Superior temporal gyrus (tissue), 1 donor: ENCODE measurements at regions not wholly inside any gene's neighbourhood (a gene's known extent, or its start where the extent isn't known, plus 50 kb on each side); places are given as distances from the start of the nearest gene placed in this dataset.
"Not testable (repeated sequence)": the region's sequence is repeated elsewhere in the genome, so short reads cannot be mapped to it uniquely, and the experiment has no call there.

ENCODE experiments used
- DNase-seq: peaks from one replicate; pipeline ENCODE4 v3.0.0-alpha.2; 2016; ENCODE audit errors: extremely low spot score

DNA sequence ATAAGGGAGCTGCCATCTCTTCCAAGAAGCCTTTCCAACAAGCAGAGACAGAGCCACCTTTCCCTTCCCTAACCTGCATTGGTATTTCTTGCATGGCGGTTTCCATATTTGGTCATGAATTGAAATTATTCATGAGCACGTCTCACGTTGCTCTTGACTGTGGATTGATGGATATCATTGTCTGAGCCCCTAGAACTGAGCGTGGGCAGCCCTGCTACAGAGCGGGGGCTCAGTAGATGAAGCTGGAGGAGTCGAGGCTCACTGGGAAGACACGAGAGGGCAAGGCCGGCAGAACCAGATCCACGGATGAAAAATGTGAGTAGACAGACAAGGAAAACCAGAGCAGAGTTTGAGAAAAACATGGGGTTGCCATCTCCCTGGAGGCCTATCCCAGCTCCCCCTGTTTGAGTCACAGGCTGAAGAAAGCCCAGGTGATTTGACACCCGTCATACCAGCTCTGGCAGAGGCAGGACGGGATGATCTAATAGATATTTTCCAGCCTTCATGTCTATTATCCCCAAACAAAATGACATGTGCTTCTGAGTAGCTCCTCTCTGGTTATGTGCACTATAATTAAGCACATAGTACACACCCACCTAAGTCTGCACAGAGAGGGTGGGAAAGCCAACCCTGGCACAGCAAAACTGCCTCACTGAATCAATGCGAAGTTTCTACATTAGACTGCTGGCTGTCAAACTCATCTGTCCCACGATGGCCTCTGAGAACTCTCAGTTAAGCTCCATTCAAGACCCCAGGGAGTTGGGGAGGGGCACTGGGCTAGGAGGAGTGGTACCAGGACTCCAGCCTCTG is 363.5 kb upstream of the KLHL29 start:
- DNase-seq: no peak

DNA sequence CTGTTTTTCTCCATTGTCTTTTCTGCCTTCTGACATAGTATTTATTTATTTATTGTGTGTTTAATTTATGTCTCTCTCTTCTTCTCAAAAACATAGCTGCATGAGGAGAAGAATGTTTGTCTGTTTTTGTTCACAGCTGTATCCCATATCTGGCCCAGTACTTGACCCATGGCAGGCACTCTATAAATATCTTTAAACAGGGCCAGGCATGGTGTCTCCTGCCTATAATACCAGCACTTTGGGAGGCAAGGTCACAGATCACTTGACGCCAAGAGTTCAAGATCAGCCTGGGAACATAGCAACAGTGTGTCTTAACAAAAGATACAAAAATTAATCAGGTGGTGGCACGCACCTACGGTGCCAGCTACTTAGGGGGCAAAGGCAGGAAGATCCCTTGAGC is 361.3 kb upstream of the KLHL29 start:
- no peak for DNase-seq

GRCh38 chr2:23026671-23027070 is 358.3 kb upstream of the KLHL29 start:
- no peak for DNase-seq

- DNase-seq: no peak
Measured at GRCh38 chr2:23027396-23027795, 357.6 kb upstream of the KLHL29 start.

DNA sequence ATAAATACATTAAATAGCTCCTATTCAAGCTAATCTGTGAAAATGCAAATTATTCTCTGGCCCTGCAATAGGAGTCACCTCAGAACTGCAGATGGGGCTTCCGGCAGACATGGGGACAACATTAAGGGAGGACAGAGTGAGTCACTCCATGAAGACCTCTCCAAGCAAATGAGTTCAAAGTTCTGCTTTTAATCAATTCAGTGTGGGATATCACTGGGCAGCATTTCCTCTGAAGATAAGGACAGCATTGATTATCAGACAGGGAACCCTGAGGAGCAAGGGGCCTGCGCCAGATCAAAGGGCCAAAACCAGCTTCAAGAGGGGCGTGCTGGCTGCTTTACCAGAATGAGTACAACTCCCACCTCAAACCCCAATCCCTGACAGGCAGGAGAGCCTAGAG is 356.9 kb upstream of the KLHL29 start:
- no peak for DNase-seq

DNA sequence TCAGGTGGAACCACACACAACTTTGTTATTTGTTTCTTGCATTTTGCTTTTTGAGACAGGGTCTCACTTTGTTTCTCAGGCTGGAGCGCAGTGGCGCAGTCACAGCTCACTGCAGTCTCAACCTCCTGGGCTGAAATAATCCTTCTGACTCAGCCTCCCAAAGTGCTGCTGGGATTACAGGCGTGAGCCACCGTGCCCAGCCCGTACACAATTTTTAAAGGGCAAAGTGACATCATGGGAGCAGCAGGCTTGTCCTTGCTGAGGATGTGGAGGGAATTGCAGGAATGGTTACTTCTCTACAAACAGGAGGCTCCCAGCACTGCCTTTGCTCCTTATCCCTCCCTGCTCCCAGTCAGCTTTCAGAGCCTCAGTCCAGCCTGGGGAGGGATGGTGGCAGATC is 355.9 kb upstream of the KLHL29 start:
- DNase-seq: no peak

DNA sequence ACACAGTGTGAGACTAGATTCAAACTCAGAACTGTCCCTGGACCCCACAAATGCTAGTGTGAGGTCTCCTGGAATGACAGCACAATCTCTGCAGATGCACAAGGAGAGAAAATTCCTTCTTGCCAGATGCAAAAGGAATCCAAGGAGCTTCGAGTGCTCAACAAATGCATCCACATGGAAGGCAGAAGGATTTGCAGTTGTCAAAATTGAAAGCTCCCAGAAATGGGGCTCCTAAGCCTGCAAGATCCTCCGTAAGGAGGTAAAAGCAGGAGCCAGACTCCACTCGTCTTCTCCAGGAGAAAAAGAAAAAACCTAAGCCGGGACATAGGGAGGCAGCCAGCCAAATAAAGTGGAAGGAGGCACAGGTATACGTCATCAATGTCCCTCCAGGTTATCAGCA is 355.0 kb upstream of the KLHL29 start:
- no peak for DNase-seq

GRCh38 chr2:23034996-23035395 is 350.0 kb upstream of the KLHL29 start:
- no peak for DNase-seq

DNA sequence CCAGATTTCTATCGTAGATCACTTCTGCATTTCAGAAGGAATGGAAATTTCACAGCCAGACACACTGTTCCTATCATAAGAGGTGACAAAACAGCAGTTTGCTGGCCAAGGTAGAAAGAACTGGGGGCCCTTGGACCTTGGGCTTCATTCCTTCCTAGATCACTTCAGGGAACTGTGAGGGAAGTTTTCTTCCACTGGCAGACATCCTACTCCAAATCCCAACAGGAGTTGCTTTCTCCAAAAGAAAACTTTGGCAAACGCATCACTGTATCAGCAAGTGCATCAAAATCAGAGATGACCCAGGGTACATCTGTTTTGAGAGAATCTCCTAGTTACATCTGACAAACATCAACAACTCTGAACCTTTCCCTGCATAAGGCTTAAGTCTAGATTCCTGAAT is 348.4 kb upstream of the KLHL29 start:
- no peak for DNase-seq

GRCh38 chr2:23037596-23037995 is 347.4 kb upstream of the KLHL29 start:
- peak; percentile 94 for DNase-seq

DNA sequence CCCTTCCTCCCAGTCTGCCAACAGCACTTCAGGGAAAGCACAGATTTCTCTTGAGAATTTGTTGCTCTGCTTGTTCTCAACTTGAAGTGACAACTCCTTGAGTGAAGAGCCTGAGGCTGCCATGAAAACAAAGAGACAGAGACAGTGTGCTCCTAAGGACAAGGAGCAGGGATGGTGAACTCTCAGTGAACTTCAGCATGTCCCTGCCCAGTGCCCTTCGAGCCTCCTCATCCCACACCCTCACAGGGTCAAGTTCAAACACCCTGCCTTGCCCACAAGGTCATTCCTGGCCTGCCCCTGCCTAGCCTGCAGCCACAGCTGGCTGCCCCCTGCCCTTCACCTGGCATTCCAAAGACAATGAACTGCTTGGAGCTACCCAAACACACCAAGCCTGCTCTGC is 343.5 kb upstream of the KLHL29 start:
- no peak for DNase-seq

DNA sequence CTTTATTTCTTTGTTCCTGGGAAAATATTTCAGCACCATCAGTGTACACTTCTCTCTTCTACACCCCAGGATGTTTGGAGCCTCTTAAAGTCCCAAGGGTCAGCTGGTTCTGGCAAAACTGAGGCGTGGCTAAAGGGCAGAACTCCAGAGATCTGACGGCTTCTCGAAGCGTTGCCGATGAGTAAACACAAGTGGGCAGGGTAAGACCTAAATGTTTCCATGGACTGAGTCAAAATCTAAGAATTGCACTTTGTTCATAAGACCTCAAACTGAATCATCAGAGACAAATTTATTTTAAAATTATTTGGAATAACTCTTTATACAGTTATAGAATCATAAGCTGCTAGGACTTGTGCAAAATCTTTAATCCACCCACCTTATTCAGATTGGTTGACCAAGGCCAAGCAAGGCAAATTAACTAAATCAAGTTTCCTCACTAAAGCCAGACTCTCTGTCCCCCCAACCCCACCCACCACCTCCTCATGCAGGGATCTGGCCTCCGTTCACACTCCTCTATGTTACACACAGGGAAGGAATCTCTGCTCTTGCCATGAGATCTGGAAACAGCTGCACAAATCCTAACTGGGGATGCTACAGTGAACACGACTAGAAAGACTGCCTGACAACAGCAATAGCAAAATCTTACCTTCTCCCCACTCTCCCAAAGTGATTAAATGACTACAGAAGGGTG is 342.6 kb upstream of the KLHL29 start:
- DNase-seq: no peak

GRCh38 chr2:23050388-23050787 is 334.6 kb upstream of the KLHL29 start:
- DNase-seq: no peak

GRCh38 chr2:23053601-23054000 is 331.4 kb upstream of the KLHL29 start:
- no peak for DNase-seq

DNA sequence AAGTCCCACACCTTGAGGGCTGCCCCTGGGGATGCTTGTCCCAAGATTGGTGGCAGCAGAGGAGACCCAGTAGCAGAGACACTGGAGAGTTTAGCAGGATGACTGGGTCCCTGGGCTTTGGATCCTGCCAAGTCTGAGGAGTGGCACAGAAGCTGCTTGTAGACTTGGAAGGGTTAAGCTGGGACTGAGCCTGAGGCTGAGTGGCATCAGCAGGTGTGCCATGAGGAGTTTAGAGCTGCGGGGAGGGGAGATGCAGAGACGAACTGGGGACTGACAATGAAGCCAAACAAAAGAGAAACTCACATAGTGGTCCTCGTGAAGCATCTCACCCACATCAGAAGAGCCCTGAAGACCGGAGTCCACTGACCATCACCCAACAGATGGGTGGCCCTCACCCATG is 329.7 kb upstream of the KLHL29 start:
- no peak for DNase-seq

- not testable (repeated sequence) for DNase-seq
Measured at GRCh38 chr2:23056846-23057245, 328.1 kb upstream of the KLHL29 start.

GRCh38 chr2:23058435-23058834 is 326.5 kb upstream of the KLHL29 start:
- DNase-seq: no peak

GRCh38 chr2:23065210-23065609 is 319.8 kb upstream of the KLHL29 start:
- DNase-seq: no peak

DNA sequence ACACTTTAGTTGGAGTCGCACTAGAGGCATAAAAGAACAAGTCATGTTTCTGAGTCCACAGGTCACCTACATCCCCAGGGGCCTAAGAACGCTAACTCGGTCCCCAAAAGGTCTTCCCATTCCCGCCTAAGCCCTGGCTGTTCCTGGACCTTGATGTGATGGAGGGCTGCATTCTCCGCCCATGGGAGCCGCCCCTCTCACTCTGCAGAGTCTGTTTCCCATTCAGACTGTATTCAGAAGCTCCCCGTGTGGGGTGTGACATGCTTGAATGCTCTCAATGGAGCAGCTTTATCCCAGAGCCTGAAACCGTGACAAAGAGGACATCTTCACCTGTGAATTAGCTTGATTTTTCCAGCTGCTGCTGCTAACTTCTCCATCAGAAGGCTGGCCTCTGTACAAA is 319.0 kb upstream of the KLHL29 start:
- DNase-seq: no peak

- no peak for DNase-seq
Measured at GRCh38 chr2:23066686-23067085, 318.3 kb upstream of the KLHL29 start.

DNA sequence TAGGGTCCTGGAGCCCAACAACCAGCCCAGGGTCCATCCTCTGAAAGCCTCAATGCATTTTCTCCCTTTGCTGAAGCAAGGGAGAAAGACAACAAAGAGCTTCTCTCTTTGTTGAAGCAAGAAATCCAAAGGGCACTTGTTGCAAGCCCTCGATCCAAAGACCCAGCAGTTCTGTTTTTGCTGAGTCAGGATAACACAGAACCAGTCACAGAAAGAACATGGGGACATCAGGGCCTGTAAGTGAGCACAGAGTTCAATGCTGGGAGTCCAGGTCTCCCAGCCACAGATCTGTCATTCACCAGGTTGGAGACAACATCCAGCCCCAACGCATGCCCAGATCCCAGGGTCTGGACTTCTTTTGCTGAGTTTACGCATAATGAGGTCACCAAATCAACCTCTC is 315.8 kb upstream of the KLHL29 start:
- DNase-seq: no peak

DNA sequence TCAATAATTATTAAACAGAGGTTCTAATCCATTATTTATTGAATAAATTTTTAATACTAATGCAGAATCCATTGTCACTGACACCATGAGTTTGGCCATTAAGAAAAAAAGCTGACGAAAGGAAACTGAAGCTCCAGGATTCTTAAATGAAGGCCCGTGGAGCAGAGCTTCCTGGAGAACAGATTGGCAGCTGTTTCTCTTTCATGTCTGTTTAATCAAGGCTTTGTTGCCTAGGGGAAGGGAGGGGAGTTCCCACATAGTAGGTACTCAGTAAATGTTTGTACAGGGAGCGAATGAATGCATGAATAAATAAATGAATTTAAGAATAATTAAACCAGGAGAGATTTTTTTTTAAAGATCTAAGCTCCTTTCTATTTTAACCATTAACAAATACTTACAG is 315.1 kb upstream of the KLHL29 start:
- DNase-seq: no peak

DNA sequence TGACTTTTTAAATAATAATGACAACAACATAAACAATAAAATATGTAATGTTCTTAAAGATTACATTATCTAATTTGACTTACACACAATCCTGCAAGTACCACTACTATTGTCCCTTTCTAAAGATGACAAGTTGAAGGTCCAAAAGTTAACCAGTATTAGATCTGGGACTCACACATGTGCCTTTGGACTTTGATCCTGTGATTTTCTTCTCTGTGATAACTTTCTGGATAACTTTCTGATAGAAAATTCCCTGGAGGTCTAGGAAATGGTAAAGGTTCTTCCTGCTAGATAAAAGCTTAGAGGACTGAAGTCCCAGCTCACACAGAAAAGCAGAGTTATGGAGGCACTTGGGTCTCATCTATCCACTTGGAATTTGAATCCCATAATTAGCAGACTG is 311.9 kb upstream of the KLHL29 start:
- DNase-seq: no peak

- no peak for DNase-seq
Measured at GRCh38 chr2:23073671-23074070, 311.3 kb upstream of the KLHL29 start.
